HG02970 (cell line): ENCODE measurements at regions not wholly inside any gene's neighbourhood (a gene's known extent, or its start where the extent isn't known, plus 50 kb on each side); places are given as distances from the start of the nearest gene placed in this dataset.

Experiments used
- ATAC-seq: cut with Tn5 transposase; IDR thresholded peaks from one replicate; pipeline ENCODE4 v1.9.1; 2021; ENCODE audit warnings: mild to moderate bottlenecking, moderate library complexity, moderate number of reproducible peaks; ENCODE audit not compliant: unreplicated experiment, low FRiP score

GRCh38 chr14:54294802-54295201, 102.0 kb upstream of the CDKN3 start:
- no peak for ATAC-seq

- no peak for ATAC-seq
These were observed 97.1 kb upstream of the CDKN3 start for GRCh38 chr14:54299410-54300363.

- no peak for ATAC-seq
These were observed 95.9 kb upstream of the CDKN3 start for GRCh38 chr14:54300881-54301280.

- no peak for ATAC-seq
These were observed 95.4 kb upstream of the CDKN3 start for GRCh38 chr14:54301359-54301758.

GRCh38 chr14:54306806-54307205, 90.0 kb upstream of the CDKN3 start:
- ATAC-seq = no peak

GRCh38 chr14:54309615-54310014, 87.2 kb upstream of the CDKN3 start:
- ATAC-seq = no peak

- ATAC-seq = no peak
These were observed 86.5 kb upstream of the CDKN3 start for GRCh38 chr14:54310151-54310850.

- ATAC-seq = no peak
These were observed 86.0 kb upstream of the CDKN3 start for GRCh38 chr14:54310851-54311228.

- ATAC-seq = no peak
These were observed 84.5 kb upstream of the CDKN3 start for GRCh38 chr14:54312166-54312801.

- no peak for ATAC-seq
These were observed 82.3 kb upstream of the CDKN3 start for GRCh38 chr14:54314365-54315104.

- ATAC-seq = no peak
These were observed 80.2 kb upstream of the CDKN3 start for GRCh38 chr14:54316652-54317051.

- no peak for ATAC-seq
These were observed 79.4 kb upstream of the CDKN3 start for GRCh38 chr14:54317391-54317790.

- no peak for ATAC-seq
These were observed 74.6 kb upstream of the CDKN3 start for GRCh38 chr14:54322246-54322645.

GRCh38 chr14:54322701-54323337, 74.0 kb upstream of the CDKN3 start:
- no peak for ATAC-seq

- ATAC-seq = no peak
These were observed 71.0 kb upstream of the CDKN3 start for GRCh38 chr14:54325766-54326165.

GRCh38 chr14:54329082-54329695, 67.6 kb upstream of the CDKN3 start:
- ATAC-seq = no peak

- no peak for ATAC-seq
These were observed 65.9 kb upstream of the CDKN3 start for GRCh38 chr14:54330876-54331275.

- ATAC-seq = no peak
These were observed 65.3 kb upstream of the CDKN3 start for GRCh38 chr14:54331516-54331915.

- ATAC-seq = no peak
These were observed 64.3 kb upstream of the CDKN3 start for GRCh38 chr14:54332490-54332889.

- ATAC-seq = no peak
These were observed 63.3 kb upstream of the CDKN3 start for GRCh38 chr14:54333511-54333910.
